SK-N-SH (cell line): ENCODE measurements at regions not wholly inside any gene's neighbourhood (a gene's known extent, or its start where the extent isn't known, plus 50 kb on each side); places are given as distances from the start of the nearest gene placed in this dataset.

ENCODE experiments used
- CTCF ChIA-PET: fragments of 300-600, 350-600 bp; formaldehyde crosslinking; extraction: SDS; loops from one replicate; lab custom pipeline; 2021; lab: Yijun Ruan, JAX
- POLR2A ChIA-PET: fragments of 350-600 bp; sonication (Branson Sonifier 250); formaldehyde crosslinking; extraction: SDS; loops from one replicate; lab custom pipeline; 2020; ENCODE audit warnings: antibody characterized with exemption, inconsistent platforms; lab: Yijun Ruan, JAX
- DNase-seq: peaks from one replicate; pipeline ENCODE4 v3.0.0; 2012
- H2AFZ ChIP-seq: fragments of 200-600 bp; sonication (generic); 2 replicates; pipeline ENCODE4 v1.8.1; 2016; ENCODE audit warnings: antibody characterized with exemption, mild to moderate bottlenecking, low read depth
- H3F3A ChIP-seq: fragments of 200-600 bp; sonication (generic); replicated peaks from 2 replicates; pipeline ENCODE3; 2016; ENCODE audit warnings: antibody characterized with exemption, mild to moderate bottlenecking; ENCODE audit not compliant: insufficient read depth
- H3K27ac ChIP-seq, 2 experiments: fragments of 200-500 bp in 1 of 2; fragments of 200-600 bp in 1 of 2; sonication (Bioruptor generic) in 1 of 2; sonication (generic), shearing (Covaris generic) in 1 of 2; 2 replicates each; pipeline versions ENCODE4 v1.5.1 to v1.6.1; 2014 to 2016; ENCODE audit warnings: low read depth in 2 of 2, inconsistent platforms in 1 of 2, low read length in 1 of 2, mild to moderate bottlenecking in 1 of 2, mixed read lengths in 1 of 2
- H3K27me3 ChIP-seq: fragments of 200-600 bp; sonication (generic), shearing (Covaris generic); 2 replicates; pipeline ENCODE4 v1.6.1; 2016; ENCODE audit warnings: mixed run types; ENCODE audit not compliant: insufficient read depth
- H3K36me3 ChIP-seq, 2 experiments: fragments of 200-500 bp in 1 of 2; fragments of 200-600 bp in 1 of 2; sonication (Bioruptor generic) in 1 of 2; sonication (generic) in 1 of 2; replicated peaks in 1 of 2; 2 replicates each; pipeline versions ENCODE3 to v1.5.1; 2014 to 2016; ENCODE audit warnings: low read length in 1 of 2, mild to moderate bottlenecking in 1 of 2; ENCODE audit not compliant: insufficient read depth in 2 of 2, control insufficient read depth in 1 of 2
- H3K4me1 ChIP-seq, 2 experiments: fragments of 200-500 bp in 1 of 2; fragments of 200-600 bp in 1 of 2; sonication (Bioruptor generic) in 1 of 2; sonication (generic), shearing (Covaris generic) in 1 of 2; 2 replicates each; pipeline versions ENCODE4 v1.5.1 to v1.6.1; 2014 to 2016; ENCODE audit warnings: low read depth in 1 of 2, low read length in 1 of 2, mixed run types in 1 of 2; ENCODE audit not compliant: insufficient read depth in 2 of 2, control insufficient read depth in 1 of 2
- H3K4me2 ChIP-seq: fragments of 200-600 bp; sonication (generic), shearing (Covaris generic); 2 replicates; pipeline ENCODE4 v1.6.1; 2017; ENCODE audit warnings: mixed run types
- H3K4me3 ChIP-seq, 2 experiments: fragments of 200-500 bp in 1 of 2; fragments of 200-600 bp in 1 of 2; sonication (Bioruptor generic) in 1 of 2; sonication (generic), shearing (Covaris generic) in 1 of 2; 2 replicates each; pipeline versions ENCODE4 v1.5.1 to v1.8.1; 2014 to 2016; ENCODE audit warnings: low read depth in 2 of 2, inconsistent platforms in 1 of 2, low read length in 1 of 2, mild to moderate bottlenecking in 1 of 2, mixed read lengths in 1 of 2, moderate library complexity in 1 of 2
- H3K79me2 ChIP-seq: fragments of 200-600 bp; sonication (generic); 2 replicates; pipeline ENCODE4 v1.8.1; 2017; ENCODE audit warnings: mild to moderate bottlenecking; ENCODE audit not compliant: insufficient read depth
- H3K9ac ChIP-seq: fragments of 200-600 bp; sonication (generic); 2 replicates; pipeline ENCODE4 v1.6.1; 2017; ENCODE audit warnings: mixed run types
- H3K9me2 ChIP-seq: fragments of 200-600 bp; sonication (generic); 2 replicates; pipeline ENCODE4 v1.6.1; 2017; ENCODE audit warnings: mixed run types
- H3K9me3 ChIP-seq: fragments of 200-600 bp; sonication (generic); 2 replicates; pipeline ENCODE4 v1.6.1; 2017; ENCODE audit warnings: mixed run types, mild to moderate bottlenecking, moderate library complexity
- H4K20me1 ChIP-seq: fragments of 200-600 bp; sonication (generic); 2 replicates; pipeline ENCODE4 v1.6.1; 2017; ENCODE audit warnings: mild to moderate bottlenecking, mixed run types; ENCODE audit not compliant: insufficient read depth
- ELF1 ChIP-seq: IDR thresholded peaks from 2 replicates; pipeline ENCODE4 v1.4.0; 2012
- EZH2phosphoT487 ChIP-seq: fragments of 200-600 bp; sonication (generic); IDR thresholded peaks from 2 replicates; pipeline ENCODE4 v1.6.1; 2017; ENCODE audit warnings: low read depth, mixed run types, mild to moderate bottlenecking, antibody characterized with exemption, moderate library complexity, borderline replicate concordance
- FOXJ3 ChIP-seq: sonication (generic); formaldehyde crosslinking; IDR thresholded peaks from 2 replicates; pipeline ENCODE4 v1.5.1; 2020; ENCODE audit warnings: mild to moderate bottlenecking, missing genetic modification reagents
- FOXM1 ChIP-seq: IDR thresholded peaks from 2 replicates; pipeline ENCODE4 v1.4.0; 2012; ENCODE audit warnings: low read depth, mild to moderate bottlenecking
- GABPA ChIP-seq: IDR thresholded peaks from 2 replicates; pipeline ENCODE4 v1.4.0; 2012; ENCODE audit warnings: low read depth, mild to moderate bottlenecking
- GATA2 ChIP-seq: sonication (generic); formaldehyde crosslinking; IDR thresholded peaks from 2 replicates; pipeline ENCODE4 v1.5.0; 2020; ENCODE audit warnings: mild to moderate bottlenecking, missing genetic modification reagents
- MAX ChIP-seq: IDR thresholded peaks from 2 replicates; pipeline ENCODE4 v1.4.0; 2012; ENCODE audit warnings: low read depth
- PBX3 ChIP-seq: IDR thresholded peaks from 2 replicates; pipeline ENCODE4; 2012
- SIN3A ChIP-seq: IDR thresholded peaks from 2 replicates; pipeline ENCODE4 v1.6.1; 2012; ENCODE audit warnings: low read depth, mild to moderate bottlenecking, low read length, moderate library complexity, borderline replicate concordance
- TEAD4 ChIP-seq: IDR thresholded peaks from 2 replicates; pipeline ENCODE4 v1.4.0; 2012; ENCODE audit warnings: mild to moderate bottlenecking, borderline replicate concordance; ENCODE audit not compliant: insufficient read depth
- YY1 ChIP-seq: IDR thresholded peaks from 2 replicates; pipeline ENCODE4 v1.4.0; 2012; ENCODE audit warnings: low read depth, mild to moderate bottlenecking
- WGBS: methylation state at CpG from one replicate; pipeline ENCODE4 v1.1.6; 2017; ENCODE audit warnings: low lambda C conversion rate; 5-methylcytosine and 5-hydroxymethylcytosine counted together
- TF ChIP-seq, protein P1 (sequence below): fragments of 200-600 bp; sonication (generic); IDR thresholded peaks from 2 replicates; pipeline ENCODE4 v1.6.1; 2017; ENCODE audit warnings: antibody characterized with exemption, mild to moderate bottlenecking, moderate library complexity
- TF ChIP-seq, protein P2 (sequence below): fragments of 150-350 bp; IDR thresholded peaks from 2 replicates; pipeline ENCODE4 v1.6.1; 2016; ENCODE audit warnings: mild to moderate bottlenecking, low read depth, low read length

GRCh38 chr1:56084246-56084645, 495.1 kb downstream of the PLPP3 start:
- no peak overlapping the region for H2AFZ ChIP-seq
- TF ChIP-seq FOXM1 (no peak), EZH2phosphoT487 (no peak), TEAD4 (no peak), MAX (no peak)

DNA sequence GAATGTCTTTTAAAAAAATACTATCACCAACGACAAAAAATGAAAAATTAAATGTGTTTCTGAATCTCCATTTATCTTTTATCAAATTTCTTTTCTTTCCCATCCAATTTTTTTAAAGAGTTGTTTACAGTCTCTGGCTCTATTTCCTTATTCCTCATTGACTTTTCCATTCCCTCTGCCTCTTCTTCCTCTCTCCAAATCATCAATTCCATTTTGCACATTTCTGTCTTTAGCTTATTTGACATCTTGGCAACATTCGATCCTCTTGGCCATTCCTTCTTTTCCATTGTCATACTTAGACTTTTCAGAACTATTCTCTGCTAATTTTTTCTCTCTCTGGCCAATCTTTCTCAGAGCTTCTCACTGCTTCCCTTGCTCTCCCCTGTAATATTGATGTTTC, 497.6 kb downstream of the PLPP3 start:
- Histone ChIP-seq H3K79me2 (no peaks in the 10 kb centered on the region), H3K4me2 (no peak overlapping the region), H3K9ac (no peak overlapping the region), H4K20me1 (no peaks in the 10 kb centered on the region), H3K9me2 (0 out of 2 replicates have a peak, but pooled peaks cover 3% of the 10 kb centered on the region), H3K27ac (no peak overlapping the region), H3K36me3 (no peaks in the 10 kb centered on the region), H2AFZ (no peak overlapping the region), H3K9me3 (no peaks in the 10 kb centered on the region), H3F3A (no peaks in the 10 kb centered on the region), H3K4me3 (no peak overlapping the region), H3K27me3 (no peaks in the 10 kb centered on the region), H3K4me1 (no peaks in the 10 kb centered on the region)
- ChIA-PET CTCF (no interaction called here), POLR2A (no interaction called here)
- TF ChIP-seq YY1 (no peak), ELF1 (no peak), SIN3A (no peak), GATA2 (CRISPR knock-in tag) (no peak), GABPA (no peak), PBX3 (no peak), FOXJ3 (no peak), EZH2phosphoT487 (no peak)
- TF ChIP-seq, protein P1, sequence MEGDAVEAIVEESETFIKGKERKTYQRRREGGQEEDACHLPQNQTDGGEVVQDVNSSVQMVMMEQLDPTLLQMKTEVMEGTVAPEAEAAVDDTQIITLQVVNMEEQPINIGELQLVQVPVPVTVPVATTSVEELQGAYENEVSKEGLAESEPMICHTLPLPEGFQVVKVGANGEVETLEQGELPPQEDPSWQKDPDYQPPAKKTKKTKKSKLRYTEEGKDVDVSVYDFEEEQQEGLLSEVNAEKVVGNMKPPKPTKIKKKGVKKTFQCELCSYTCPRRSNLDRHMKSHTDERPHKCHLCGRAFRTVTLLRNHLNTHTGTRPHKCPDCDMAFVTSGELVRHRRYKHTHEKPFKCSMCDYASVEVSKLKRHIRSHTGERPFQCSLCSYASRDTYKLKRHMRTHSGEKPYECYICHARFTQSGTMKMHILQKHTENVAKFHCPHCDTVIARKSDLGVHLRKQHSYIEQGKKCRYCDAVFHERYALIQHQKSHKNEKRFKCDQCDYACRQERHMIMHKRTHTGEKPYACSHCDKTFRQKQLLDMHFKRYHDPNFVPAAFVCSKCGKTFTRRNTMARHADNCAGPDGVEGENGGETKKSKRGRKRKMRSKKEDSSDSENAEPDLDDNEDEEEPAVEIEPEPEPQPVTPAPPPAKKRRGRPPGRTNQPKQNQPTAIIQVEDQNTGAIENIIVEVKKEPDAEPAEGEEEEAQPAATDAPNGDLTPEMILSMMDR = no peak
- TF ChIP-seq, protein P2, sequence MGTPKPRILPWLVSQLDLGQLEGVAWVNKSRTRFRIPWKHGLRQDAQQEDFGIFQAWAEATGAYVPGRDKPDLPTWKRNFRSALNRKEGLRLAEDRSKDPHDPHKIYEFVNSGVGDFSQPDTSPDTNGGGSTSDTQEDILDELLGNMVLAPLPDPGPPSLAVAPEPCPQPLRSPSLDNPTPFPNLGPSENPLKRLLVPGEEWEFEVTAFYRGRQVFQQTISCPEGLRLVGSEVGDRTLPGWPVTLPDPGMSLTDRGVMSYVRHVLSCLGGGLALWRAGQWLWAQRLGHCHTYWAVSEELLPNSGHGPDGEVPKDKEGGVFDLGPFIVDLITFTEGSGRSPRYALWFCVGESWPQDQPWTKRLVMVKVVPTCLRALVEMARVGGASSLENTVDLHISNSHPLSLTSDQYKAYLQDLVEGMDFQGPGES = no peak
- no peak for DNase-seq
- WGBS = 38% methylated on average over 2 of the region's 2 CpGs

More at GRCh38 chr1:56084246-56084645, 495.1 kb downstream of the PLPP3 start:
- H3K27me3 ChIP-seq = no peaks in the 10 kb centered on the region
- H3K79me2 ChIP-seq = no peaks in the 10 kb centered on the region
- H3K9me3 ChIP-seq = no peaks in the 10 kb centered on the region
- H3K9me2 ChIP-seq = 0 out of 2 replicates have a peak, but pooled peaks cover 3% of the 10 kb centered on the region
- H3K4me2 ChIP-seq = no peak overlapping the region
- no peaks in the 10 kb centered on the region for H3K36me3 ChIP-seq
- POLR2A ChIA-PET = no interaction called here
- no peak overlapping the region for H3K27ac ChIP-seq
- H3K9ac ChIP-seq = no peak overlapping the region
- no peak overlapping the region for H3K4me3 ChIP-seq
- CTCF ChIA-PET = no interaction called here
- H3K4me1 ChIP-seq = no peaks in the 10 kb centered on the region
- 70% methylated on average over 1 of the region's 1 CpG for WGBS
- DNase-seq = no peak
- no peaks in the 10 kb centered on the region for H4K20me1 ChIP-seq
- no peaks in the 10 kb centered on the region for H3F3A ChIP-seq
